ENCODE measurements at regions not wholly inside any gene's neighbourhood (a gene's known extent, or its start where the extent isn't known, plus 50 kb on each side); places are given as distances from the start of the nearest gene placed in this dataset.

- Histone ChIP-seq H3K27ac (ENCODE audit: low read depth) (no peak overlapping the region), H3K79me2 (replicated peaks; ENCODE audit: insufficient read depth) (no peaks in the 10 kb centered on the region), H3K4me2 (no peak overlapping the region), H3K27me3 (ENCODE audit: insufficient read depth) (no peaks in the 10 kb centered on the region), H3K4me1 (ENCODE audit: insufficient read depth) (no peaks in the 10 kb centered on the region), H3K9me2 (ENCODE audit: insufficient read depth) (no peaks in the 10 kb centered on the region), H3K36me3 (ENCODE audit: insufficient read depth) (peaks cover 6% of the 10 kb centered on the region), H2AFZ (no peak overlapping the region), H3K4me3 (no peak overlapping the region), H4K20me1 (replicated peaks; ENCODE audit: insufficient read depth) (no peaks in the 10 kb centered on the region), H3F3A (replicated peaks; ENCODE audit: low read depth) (no peaks in the 10 kb centered on the region)
- Mint-ChIP-seq H3K4me3 (no peak overlapping the region), H3K4me1 (no peaks in the 10 kb centered on the region), H3K36me3 (ENCODE audit: low read depth) (peaks cover 12% of the 10 kb centered on the region; the same call in 2 of the 3 replicates), H3K27me3 (ENCODE audit: insufficient read depth, low read depth, poor library complexity) (no peaks in the 10 kb centered on the region), H3K27ac (no peak overlapping the region), H3K9me3 (peaks cover 53% of the 10 kb centered on the region)
- TF ChIP-seq STAT1 (IDR thresholded peaks at IDR 0.05; ENCODE audit: unreplicated experiment) (no peak), ETS1 (IDR thresholded peaks at IDR 0.05) (no peak), EZH2 (IDR thresholded peaks at IDR 0.05; ENCODE audit: low read depth, unreplicated experiment) (no peak), EZH2phosphoT487 (IDR thresholded peaks at IDR 0.05; ENCODE audit: unreplicated experiment) (no peak), ZNF331 (CRISPR knock-in tag; IDR thresholded peaks at IDR 0.05; ENCODE audit: low read depth) (no peak), ZNF114 (CRISPR knock-in tag; IDR thresholded peaks at IDR 0.05) (no peak), REST (IDR thresholded peaks at IDR 0.05; ENCODE audit: unreplicated experiment) (no peak), CTCF (conservative IDR thresholded peaks at IDR 0.05; ENCODE audit: low read depth in 2 of 2) (no peak), POLR2AphosphoS5 (IDR thresholded peaks at IDR 0.05; ENCODE audit: low read depth) (no peak), JUNB (IDR thresholded peaks at IDR 0.05; ENCODE audit: unreplicated experiment) (no peak)
- ATAC-seq (no peak), DNase-seq (ENCODE audit: low spot score) (no peak)
Measured at GRCh38 chr14:30020271-30020670, 92.6 kb upstream of the PRKD1 start.

- Histone ChIP-seq H3K27me3 (ENCODE audit: insufficient read depth) (no peaks in the 10 kb centered on the region), H3K27ac (ENCODE audit: low read depth) (no peak overlapping the region), H3K36me3 (ENCODE audit: insufficient read depth) (peaks cover 6% of the 10 kb centered on the region), H3F3A (replicated peaks; ENCODE audit: low read depth) (no peaks in the 10 kb centered on the region), H3K4me3 (no peak overlapping the region), H4K20me1 (replicated peaks; ENCODE audit: insufficient read depth) (no peaks in the 10 kb centered on the region), H3K79me2 (replicated peaks; ENCODE audit: insufficient read depth) (no peaks in the 10 kb centered on the region), H3K4me2 (no peak overlapping the region), H3K4me1 (ENCODE audit: insufficient read depth) (no peaks in the 10 kb centered on the region), H2AFZ (no peak overlapping the region), H3K9me2 (ENCODE audit: insufficient read depth) (peaks cover 2% of the 10 kb centered on the region; the same call in 1 of the 2 replicates)
- ATAC-seq (no peak), DNase-seq (ENCODE audit: low spot score) (no peak)
- Mint-ChIP-seq H3K4me1 (no peaks in the 10 kb centered on the region), H3K27ac (no peak overlapping the region), H3K36me3 (ENCODE audit: low read depth) (peaks cover 14% of the 10 kb centered on the region; the same call in 2 of the 3 replicates), H3K9me3 (peaks cover 57% of the 10 kb centered on the region), H3K4me3 (no peak overlapping the region), H3K27me3 (ENCODE audit: insufficient read depth, low read depth, poor library complexity) (no peaks in the 10 kb centered on the region)
- no peak for TF ChIP-seq POLR2AphosphoS5 (IDR thresholded peaks at IDR 0.05; ENCODE audit: low read depth)
Measured at GRCh38 chr14:30020687-30021086, 93.0 kb upstream of the PRKD1 start.

Data from GM23338 (cell line).